Hepatocyte (in vitro differentiated cells): ENCODE measurements at regions not wholly inside any gene's neighbourhood (a gene's known extent, or its start where the extent isn't known, plus 50 kb on each side); places are given as distances from the start of the nearest gene placed in this dataset.

Experiments used
- CTCF ChIP-seq: fragments of 200-600 bp; sonication (generic); IDR thresholded peaks from 2 replicates; pipeline ENCODE4 v1.5.1; 2016; ENCODE audit warnings: antibody characterized with exemption, mild to moderate bottlenecking; ENCODE audit not compliant: poor library complexity
- EZH2phosphoT487 ChIP-seq: fragments of 200-600 bp; sonication (generic); IDR thresholded peaks from one replicate; pipeline ENCODE4 v1.6.1; 2018; ENCODE audit warnings: antibody characterized with exemption, mild to moderate bottlenecking, low read depth, moderate library complexity; ENCODE audit not compliant: unreplicated experiment, severe bottlenecking

GRCh38 chr5:14062178-14062577 lies 81.0 kb upstream of the TRIO start:
- TF ChIP-seq EZH2phosphoT487 = no peak
- TF ChIP-seq CTCF = no peak
